HG03196 (cell line): ENCODE measurements at regions not wholly inside any gene's neighbourhood (a gene's known extent, or its start where the extent isn't known, plus 50 kb on each side); places are given as distances from the start of the nearest gene placed in this dataset.

Experiments
- ATAC-seq: cut with Tn5 transposase; IDR thresholded peaks from one replicate; pipeline ENCODE4 v1.9.1; 2021; ENCODE audit not compliant: unreplicated experiment

GRCh38 chr13:57784633-57785032 is 153.1 kb downstream of the PCDH17 start:
- no peak for ATAC-seq

- ATAC-seq: no peak
Observed at GRCh38 chr13:57787058-57787791, 155.7 kb downstream of the PCDH17 start.

- no peak for ATAC-seq
Observed at GRCh38 chr13:57799624-57800023, 168.1 kb downstream of the PCDH17 start.

GRCh38 chr13:57813651-57814050 is 182.1 kb downstream of the PCDH17 start:
- no peak for ATAC-seq

GRCh38 chr13:57815600-57815999 is 184.1 kb downstream of the PCDH17 start:
- no peak for ATAC-seq

GRCh38 chr13:57820924-57821323 is 189.4 kb downstream of the PCDH17 start:
- no peak for ATAC-seq

- no peak for ATAC-seq
Observed at GRCh38 chr13:57823704-57824103, 192.2 kb downstream of the PCDH17 start.

- ATAC-seq: no peak
Observed at GRCh38 chr13:57824121-57824520, 192.6 kb downstream of the PCDH17 start.

GRCh38 chr13:57825066-57825465 is 193.5 kb downstream of the PCDH17 start:
- ATAC-seq: no peak

- no peak for ATAC-seq
Observed at GRCh38 chr13:57829496-57829895, 198.0 kb downstream of the PCDH17 start.

- no peak for ATAC-seq
Observed at GRCh38 chr13:57832187-57832586, 200.6 kb downstream of the PCDH17 start.

- no peak for ATAC-seq
Observed at GRCh38 chr13:57837801-57838200, 206.3 kb downstream of the PCDH17 start.

- no peak for ATAC-seq
Observed at GRCh38 chr13:57843521-57843920, 212.0 kb downstream of the PCDH17 start.

GRCh38 chr13:57846600-57847173 is 215.1 kb downstream of the PCDH17 start:
- ATAC-seq: no peak

- no peak for ATAC-seq
Observed at GRCh38 chr13:57857945-57858344, 226.4 kb downstream of the PCDH17 start.

GRCh38 chr13:57858376-57858775 is 226.8 kb downstream of the PCDH17 start:
- no peak for ATAC-seq

- no peak for ATAC-seq
Observed at GRCh38 chr13:57862879-57863278, 231.3 kb downstream of the PCDH17 start.

GRCh38 chr13:57865600-57866294 is 234.2 kb downstream of the PCDH17 start:
- ATAC-seq: no peak

GRCh38 chr13:57874530-57874929 is 243.0 kb downstream of the PCDH17 start:
- ATAC-seq: no peak

- ATAC-seq: no peak
Observed at GRCh38 chr13:57877601-57878000, 246.1 kb downstream of the PCDH17 start.

- ATAC-seq: no peak
Observed at GRCh38 chr13:57878291-57878690, 246.7 kb downstream of the PCDH17 start.

GRCh38 chr13:57897225-57897624 is 265.7 kb downstream of the PCDH17 start:
- ATAC-seq: no peak
